ENCODE measurements at regions not wholly inside any gene's neighbourhood (a gene's known extent, or its start where the extent isn't known, plus 50 kb on each side); places are given as distances from the start of the nearest gene placed in this dataset.
A peak's percentile ranks its signal among the peaks of the same experiment; 100 is the strongest.
"Not testable (repeated sequence)": the region's sequence is repeated elsewhere in the genome, so short reads cannot be mapped to it uniquely, and the experiment has no call there.

GRCh38 chr4:123682931-123683330, 286.3 kb downstream of the SPRY1 start:
- no peak for DNase-seq

GRCh38 chr4:123684937-123685336, 288.3 kb downstream of the SPRY1 start:
- DNase-seq: not testable (repeated sequence)

- DNase-seq: not testable (repeated sequence)
These were observed 298.9 kb downstream of the SPRY1 start for GRCh38 chr4:123695531-123695930.

DNA sequence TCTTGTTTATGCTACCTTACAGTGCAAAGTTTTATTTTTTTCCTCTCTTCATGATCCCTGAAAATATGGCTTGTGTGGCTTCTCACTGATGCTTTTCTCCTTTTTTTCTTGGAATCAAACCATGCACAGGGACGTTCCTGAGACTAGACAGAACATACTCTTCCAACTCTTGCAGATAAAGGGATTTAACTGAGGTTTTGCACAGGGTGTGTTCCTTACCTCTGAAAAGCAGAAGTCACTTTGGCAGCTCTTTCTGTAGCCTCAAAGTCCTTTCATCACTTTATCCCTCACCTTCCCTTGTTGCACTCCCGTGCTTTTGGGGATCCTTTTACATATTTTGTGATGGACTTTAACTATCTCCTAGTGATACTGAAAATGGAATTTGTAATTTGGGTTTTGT, 300.1 kb downstream of the SPRY1 start:
- DNase-seq: no peak

DNA sequence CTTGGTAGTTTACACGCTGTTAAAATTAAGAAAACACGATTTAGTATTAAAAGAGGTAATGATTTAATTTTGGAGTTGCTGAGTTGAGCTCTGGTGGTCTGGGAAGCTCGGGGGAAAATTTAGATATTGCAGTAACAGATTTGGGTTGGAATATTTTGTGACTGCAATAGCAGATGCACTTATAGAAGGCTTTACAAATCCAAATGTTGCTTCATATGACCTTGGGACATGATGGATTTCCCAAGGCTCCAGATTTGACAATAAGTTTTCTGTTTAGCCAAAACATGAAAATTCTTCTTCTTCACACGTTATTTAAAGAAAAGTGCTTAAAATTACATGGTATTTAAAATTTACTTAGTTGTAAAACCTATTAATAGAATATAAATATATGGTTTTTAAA, 302.0 kb downstream of the SPRY1 start:
- DNase-seq: no peak

DNA sequence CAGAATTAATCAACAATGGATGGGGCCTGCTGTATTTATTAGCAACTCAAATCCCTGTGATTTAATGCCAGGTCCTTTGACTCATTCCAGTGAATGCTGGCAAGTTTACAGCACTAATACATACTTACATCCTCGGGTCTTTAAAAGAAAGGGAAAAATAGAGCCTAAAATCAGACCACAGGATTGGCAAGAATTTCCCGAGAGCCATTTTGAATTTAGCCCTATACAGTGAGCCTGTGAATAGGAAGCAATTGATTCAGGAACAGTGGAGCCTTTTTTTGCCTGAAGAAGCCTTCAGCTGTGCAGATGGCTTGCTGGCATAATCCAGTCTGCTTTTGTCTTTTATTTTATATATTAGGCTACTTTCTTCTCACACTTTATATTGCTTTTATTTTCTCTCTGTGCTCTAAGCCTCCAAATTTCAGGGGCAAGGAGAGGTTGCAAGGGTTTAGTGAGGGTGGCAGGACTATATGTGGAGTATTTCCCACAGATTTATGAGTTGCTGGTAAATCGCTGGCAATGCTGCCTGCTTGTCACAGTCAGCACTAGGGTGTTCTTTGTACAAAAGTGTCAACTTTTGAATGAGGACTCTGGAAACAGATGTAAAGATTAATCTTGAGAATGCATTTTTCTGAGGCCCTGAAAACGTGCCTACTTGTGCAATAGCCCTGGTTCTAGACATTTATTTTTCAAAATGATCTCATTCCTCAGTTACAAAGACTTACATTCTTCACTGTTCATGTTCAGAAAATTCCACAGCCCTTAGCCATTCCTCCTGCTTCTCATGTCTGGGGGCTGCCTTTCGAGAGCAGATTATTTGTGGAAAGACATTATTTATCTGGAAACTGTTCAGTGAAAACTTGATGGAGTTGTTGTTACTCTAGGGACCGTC, 303.5 kb downstream of the SPRY1 start:
- peak; percentile 55 for DNase-seq

GRCh38 chr4:123701131-123701575, 304.6 kb downstream of the SPRY1 start:
- no peak for DNase-seq

GRCh38 chr4:123705419-123705818, 308.8 kb downstream of the SPRY1 start:
- DNase-seq: no peak

DNA sequence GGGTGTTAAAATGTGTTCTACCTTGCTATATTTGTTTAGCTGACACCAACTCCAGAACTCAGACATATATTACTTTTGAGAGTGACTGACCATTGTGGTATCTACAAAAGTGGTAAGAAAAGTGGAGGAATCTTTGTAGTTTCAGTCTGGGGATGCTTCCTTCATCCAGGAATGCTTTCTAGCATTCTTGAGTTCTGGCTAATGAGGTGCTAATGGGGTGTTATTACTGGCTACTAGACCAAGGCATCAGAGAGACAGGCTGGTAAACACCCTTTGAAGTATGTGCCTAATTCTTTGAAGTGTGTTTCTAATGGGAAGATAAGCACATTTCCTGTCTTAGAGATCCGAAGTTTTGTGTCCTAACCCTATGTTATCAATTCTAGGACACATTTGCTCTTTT, 310.4 kb downstream of the SPRY1 start:
- DNase-seq: no peak

- no peak for DNase-seq
These were observed 312.3 kb downstream of the SPRY1 start for GRCh38 chr4:123708902-123709301.

GRCh38 chr4:123709336-123709735, 312.7 kb downstream of the SPRY1 start:
- no peak for DNase-seq

- no peak for DNase-seq
These were observed 334.4 kb downstream of the SPRY1 start for GRCh38 chr4:123731035-123731434.

GRCh38 chr4:123737156-123737555, 340.6 kb downstream of the SPRY1 start:
- no peak for DNase-seq

DNA sequence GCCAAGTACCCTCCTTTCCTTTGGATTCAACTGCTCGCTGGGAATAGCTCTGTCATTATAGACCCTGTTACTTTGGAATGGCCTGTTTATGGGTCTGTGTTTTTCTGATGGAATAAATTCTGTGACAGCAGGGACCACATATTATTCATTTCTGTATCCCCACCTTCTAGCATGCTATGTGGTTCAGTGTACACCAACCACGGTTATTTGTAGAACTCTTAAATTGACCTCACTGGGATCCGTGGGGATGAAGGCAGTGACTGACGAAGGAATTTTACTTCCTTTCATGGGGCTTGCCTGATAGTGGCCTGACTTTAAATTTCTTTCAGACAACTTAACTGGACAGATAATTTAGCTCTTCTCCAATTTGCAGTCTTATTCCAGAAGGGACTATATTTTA, 343.2 kb downstream of the SPRY1 start:
- no peak for DNase-seq

DNA sequence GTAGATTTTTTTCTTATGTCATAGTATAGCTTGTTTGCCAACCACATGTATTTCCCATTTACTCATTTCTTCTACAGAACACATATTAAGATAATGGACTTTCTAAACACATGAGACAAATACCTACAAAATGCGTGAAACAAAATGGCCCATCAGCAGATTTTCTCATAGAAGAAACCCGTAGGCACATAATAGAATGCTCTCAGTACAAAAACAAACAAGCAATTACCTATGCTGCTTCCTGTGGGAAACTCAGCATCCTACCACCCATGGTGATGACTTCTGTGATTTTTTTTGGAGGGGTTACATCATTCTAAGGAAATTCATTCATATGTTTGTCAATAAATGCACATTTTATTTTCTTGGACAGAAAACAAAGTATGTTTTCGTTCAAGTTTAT, 343.6 kb downstream of the SPRY1 start:
- no peak for DNase-seq

GRCh38 chr4:123741906-123742305, 345.3 kb downstream of the SPRY1 start:
- no peak for DNase-seq

GRCh38 chr4:123743848-123744247, 347.3 kb downstream of the SPRY1 start:
- no peak for DNase-seq

GRCh38 chr4:123744664-123745290, 348.2 kb downstream of the SPRY1 start:
- DNase-seq: no peak

DNA sequence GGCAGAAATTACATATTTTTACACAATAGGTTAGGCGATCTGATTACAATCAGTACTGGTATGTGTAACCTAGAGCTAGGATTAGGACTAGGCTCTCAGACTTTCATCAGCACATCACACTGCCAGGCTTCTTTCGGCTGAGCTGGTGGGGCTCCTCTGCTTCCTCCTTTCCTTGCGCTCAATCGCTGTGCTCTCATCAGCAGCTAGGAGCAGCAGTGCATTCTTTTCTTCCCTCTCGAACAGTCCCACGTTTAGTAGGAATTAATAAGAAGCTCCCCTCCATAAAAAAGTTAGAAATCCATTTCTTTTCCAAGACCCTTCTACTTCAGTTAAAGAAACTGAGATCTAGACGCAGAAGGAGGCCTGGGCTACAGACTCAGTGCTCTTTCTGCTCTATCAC, 350.4 kb downstream of the SPRY1 start:
- DNase-seq: no peak

- no peak for DNase-seq
These were observed 352.2 kb downstream of the SPRY1 start for GRCh38 chr4:123748806-123749205.

DNA sequence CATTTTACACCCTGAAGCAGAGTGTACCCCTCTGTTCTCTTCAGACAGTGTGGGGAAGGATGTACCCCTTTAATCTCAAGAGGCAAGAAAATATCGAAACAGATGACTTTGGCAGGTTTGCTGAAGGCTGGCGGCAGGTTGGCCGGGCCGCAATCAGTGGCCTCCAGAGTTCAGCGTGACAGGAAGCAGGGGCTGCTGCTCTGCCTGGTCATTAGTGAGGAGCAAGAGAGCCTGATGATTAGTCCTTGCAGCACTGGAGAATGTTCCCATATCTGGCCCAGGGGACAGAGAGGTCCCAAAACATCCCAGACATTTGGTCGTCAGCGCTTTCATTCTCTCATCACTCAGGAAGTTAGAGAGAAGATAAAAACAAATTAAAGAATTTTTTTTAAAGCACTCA, 352.8 kb downstream of the SPRY1 start:
- no peak for DNase-seq

- DNase-seq: no peak
These were observed 353.4 kb downstream of the SPRY1 start for GRCh38 chr4:123750044-123750443.

DNA sequence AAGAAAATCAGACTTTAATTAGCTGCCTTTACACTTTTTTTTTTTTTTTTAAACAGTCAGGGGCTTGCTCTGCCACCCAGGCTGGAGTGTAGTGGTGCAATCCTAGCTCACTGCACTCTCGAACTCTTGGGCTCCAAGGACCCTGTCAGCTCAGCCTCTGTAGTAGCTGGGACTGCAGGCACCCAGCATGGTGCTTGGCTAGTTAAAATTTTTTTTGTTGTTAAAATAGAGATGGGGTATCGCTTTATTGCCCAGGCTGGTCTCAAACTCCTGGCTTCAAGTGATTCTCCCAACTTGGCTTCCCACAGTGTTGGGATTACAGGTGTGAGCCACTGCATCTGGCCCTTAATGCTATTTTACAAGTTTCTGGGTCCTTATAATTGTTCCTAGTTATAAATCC, 359.1 kb downstream of the SPRY1 start:
- no peak for DNase-seq

- no peak for DNase-seq
These were observed 371.2 kb downstream of the SPRY1 start for GRCh38 chr4:123767806-123768205.
